Endothelial cell of umbilical vein (primary cell): ENCODE measurements at regions not wholly inside any gene's neighbourhood (a gene's known extent, or its start where the extent isn't known, plus 50 kb on each side); places are given as distances from the start of the nearest gene placed in this dataset.

Source experiments
- BruUV-seq: library from RNA; stranded (reverse); fragments of 400-500 nt; replicated peaks from 2 replicates; lab custom pipeline; 2021; lab: Mats Ljungman, UMichigan
- CTCF ChIA-PET: fragments of 300-600, 350-600 bp; sonication (Branson Sonifier 250); formaldehyde crosslinking; loops from one replicate; lab custom pipeline; 2021; ENCODE audit warnings: antibody characterized with exemption, inconsistent platforms; lab: Charles Lee
- POLR2A ChIA-PET: fragments of 300-600, 350-600 bp; sonication (Branson Sonifier 250); formaldehyde crosslinking; loops from one replicate; lab custom pipeline; 2021; ENCODE audit warnings: antibody characterized with exemption, inconsistent platforms; lab: Charles Lee
- DNase-seq: peaks from one replicate; pipeline ENCODE4 v3.0.0-alpha.2; 2011; ENCODE audit warnings: low read depth, low spot score
- FAIRE-seq: peaks from 2 replicates; lab custom pipeline; 2011; peaks lifted over from hg19 to GRCh38; lab: Jason Lieb, UNC
- H2AFZ ChIP-seq: 2 replicates; pipeline ENCODE4 v1.6.0; 2012; ENCODE audit warnings: low read depth, low read length, control low read depth, inconsistent platforms
- H3K27ac ChIP-seq: 2 replicates; pipeline ENCODE4 v1.5.1; 2011; ENCODE audit warnings: low read depth, mild to moderate bottlenecking, control low read depth, low read length, moderate library complexity; ENCODE audit not compliant: insufficient read depth
- H3K27me3 ChIP-seq, 2 experiments: 2 replicates each; pipeline versions ENCODE4 v1.6.0 to v1.6.1; 2011; ENCODE audit warnings: low read length in 2 of 2, mixed read lengths in 1 of 2; ENCODE audit not compliant: control insufficient read depth in 2 of 2, insufficient read depth in 2 of 2
- H3K36me3 ChIP-seq, 2 experiments: 2 replicates in 1 of 2; 3 replicates in 1 of 2; pipeline ENCODE4 v1.5.1; 2011; ENCODE audit warnings: low read length in 2 of 2, mild to moderate bottlenecking in 1 of 2, moderate library complexity in 1 of 2; ENCODE audit not compliant: control insufficient read depth in 2 of 2, insufficient read depth in 2 of 2; ENCODE audit errors: extremely low read depth in 1 of 2
- H3K4me1 ChIP-seq: 3 replicates; pipeline ENCODE4 v1.5.1; 2011; ENCODE audit warnings: mild to moderate bottlenecking, low read length; ENCODE audit not compliant: control insufficient read depth, insufficient read depth; ENCODE audit errors: extremely low read depth
- H3K4me2 ChIP-seq: 2 replicates; pipeline ENCODE4 v1.6.1; 2011; ENCODE audit warnings: low read length, control low read depth, mixed read lengths; ENCODE audit not compliant: insufficient read depth
- H3K4me3 ChIP-seq, 3 experiments: fragments of 200-600 bp in 1 of 3; sonication (generic), shearing (Covaris generic) in 1 of 3; replicated peaks in 1 of 3; 2 replicates each; pipeline ENCODE4 v1.5.1; 2011 to 2016; ENCODE audit warnings: control low read depth in 3 of 3, low read length in 3 of 3, mild to moderate bottlenecking in 2 of 3, inconsistent platforms in 1 of 3, low read depth in 1 of 3, moderate library complexity in 1 of 3; ENCODE audit not compliant: insufficient read depth in 1 of 3
- H3K79me2 ChIP-seq: 2 replicates; pipeline ENCODE4 v1.6.0; 2012; ENCODE audit warnings: low read length, inconsistent platforms; ENCODE audit not compliant: control insufficient read depth, insufficient read depth
- H3K9ac ChIP-seq: replicated peaks from 2 replicates; pipeline ENCODE3; 2011; ENCODE audit warnings: low read length, control low read depth; ENCODE audit not compliant: insufficient read depth; ENCODE audit errors: extremely low read depth
- H3K9me1 ChIP-seq: replicated peaks from 3 replicates; pipeline ENCODE4 v1.6.0; 2011; ENCODE audit warnings: mild to moderate bottlenecking, low read length; ENCODE audit not compliant: control insufficient read depth, insufficient read depth; ENCODE audit errors: extremely low read depth
- H3K9me3 ChIP-seq: replicated peaks from 2 replicates; pipeline ENCODE4 v1.5.1; 2012; ENCODE audit warnings: low read length, inconsistent platforms; ENCODE audit not compliant: control insufficient read depth, insufficient read depth
- H4K20me1 ChIP-seq: replicated peaks from 2 replicates; pipeline ENCODE3; 2011; ENCODE audit warnings: mild to moderate bottlenecking, low read length; ENCODE audit not compliant: control insufficient read depth, insufficient read depth; ENCODE audit errors: extremely low read depth
- CTCF ChIP-seq, 2 donors: IDR thresholded peaks; 1 replicate in 1 of 2; 2 replicates in 1 of 2; pipeline ENCODE4 v1.5.1; 2011; ENCODE audit warnings: low read length in 2 of 2, mild to moderate bottlenecking in 2 of 2, moderate library complexity in 2 of 2, control low read depth in 1 of 2, inconsistent platforms in 1 of 2, low read depth in 1 of 2; ENCODE audit not compliant: insufficient read depth in 1 of 2; ENCODE audit errors: extremely low read depth in 1 of 2
- GATA2 ChIP-seq: IDR thresholded peaks from 2 replicates; pipeline ENCODE4 v1.7.0; 2011; ENCODE audit warnings: low read depth, mild to moderate bottlenecking, moderate library complexity, mixed read lengths, low read length; ENCODE audit not compliant: insufficient read length, insufficient read depth
- JUN ChIP-seq: IDR thresholded peaks from 2 replicates; pipeline ENCODE4 v1.6.1; 2011; ENCODE audit warnings: borderline replicate concordance, low read depth; ENCODE audit not compliant: insufficient read length, insufficient read depth
- MAX ChIP-seq: IDR thresholded peaks from 2 replicates; pipeline ENCODE4 v1.6.1; 2011; ENCODE audit not compliant: insufficient read depth, insufficient read length
- MYC ChIP-seq: IDR thresholded peaks from one replicate; pipeline ENCODE4 v1.6.1; 2011; ENCODE audit warnings: mild to moderate bottlenecking, low read depth, low read length
- POLR2AphosphoS5 ChIP-seq: IDR thresholded peaks from 2 replicates; pipeline ENCODE4 v1.6.1; 2012; ENCODE audit warnings: low read depth, mild to moderate bottlenecking, control low read depth, low read length, moderate library complexity; ENCODE audit not compliant: insufficient read depth
- dilution Hi-C: fragments of 300-500 bp; cut with MboI; formaldehyde crosslinking; loops from one replicate; pipeline ENCODE4 v1.15.0; 2019; ENCODE audit warnings: low sequenced_read_pairs; ENCODE audit not compliant: extremely low pct_ligation_motif_present
- intact Hi-C: fragments of 100-400 bp; cut with micrococcal nuclease; formaldehyde crosslinking; loops from one replicate; pipeline ENCODE4 v1.10.0; 2022

GRCh38 chr3:145489011-145489410 lies 672.0 kb downstream of the PLOD2 start:
- no TSS peak for BruUV-seq
- Histone ChIP-seq H3K27me3 (no peaks in the 10 kb centered on the region), H3K36me3 (no peaks in the 10 kb centered on the region), H2AFZ (no peak overlapping the region), H3K4me2 (no peak overlapping the region), H3K9me3 (no peaks in the 10 kb centered on the region), H3K9me1 (no peaks in the 10 kb centered on the region), H4K20me1 (no peaks in the 10 kb centered on the region), H3K4me3 (no peak overlapping the region), H3K4me1 (no peaks in the 10 kb centered on the region), H3K9ac (no peak overlapping the region), H3K79me2 (no peaks in the 10 kb centered on the region), H3K27ac (no peak overlapping the region)
- dilution Hi-C loops, result no loop called here
- ChIA-PET CTCF (interaction anchor here (1.0 to 2.0 kb wide), 2 partner anchors 12 to 31 kb away, joined by 3 to 7 read pairs; no protein-coding TSS in a partner anchor), POLR2A (no interaction called here)
- FAIRE-seq, result no peak
- intact Hi-C loops, result no loop called here
- TF ChIP-seq MAX, result no peak
- TF ChIP-seq CTCF (IDR thresholded peaks at IDR 0.05; ENCODE audit: extremely low read depth in 1 of 2, insufficient read depth in 1 of 2, low read depth in 1 of 2, low read length in 2 of 2), result no peak
- TF ChIP-seq JUN, result no peak
- no peak for TF ChIP-seq POLR2AphosphoS5
- no peak for TF ChIP-seq MYC
- TF ChIP-seq GATA2, result no peak
- DNase-seq, result no peak
